Posterior vena cava (tissue), 2 donors: ENCODE measurements at regions not wholly inside any gene's neighbourhood (a gene's known extent, or its start where the extent isn't known, plus 50 kb on each side); places are given as distances from the start of the nearest gene placed in this dataset.
"Not testable (repeated sequence)": the region's sequence is repeated elsewhere in the genome, so short reads cannot be mapped to it uniquely, and the experiment has no call there.

Source experiments
- DNase-seq: peaks from one replicate; pipeline ENCODE4 v3.0.0-alpha.2; 2020; ENCODE audit warnings: low spot score
- intact Hi-C, 2 donors: fragments of 100-400 bp; cut with DNase I; formaldehyde crosslinking; loops; one replicate each; pipeline versions ENCODE4 v1.14.1 to v1.14.2; 2022 to 2023
- donor health status: DM: yes; HTN: yes; CAD: no.
- donor health status: DM: yes; HTN: yes; CAD: no.

- no peak for DNase-seq
- intact Hi-C loops: no loop called here
Observed at GRCh38 chr9:7433508-7434292, 365.9 kb downstream of the DMAC1 start.

DNA sequence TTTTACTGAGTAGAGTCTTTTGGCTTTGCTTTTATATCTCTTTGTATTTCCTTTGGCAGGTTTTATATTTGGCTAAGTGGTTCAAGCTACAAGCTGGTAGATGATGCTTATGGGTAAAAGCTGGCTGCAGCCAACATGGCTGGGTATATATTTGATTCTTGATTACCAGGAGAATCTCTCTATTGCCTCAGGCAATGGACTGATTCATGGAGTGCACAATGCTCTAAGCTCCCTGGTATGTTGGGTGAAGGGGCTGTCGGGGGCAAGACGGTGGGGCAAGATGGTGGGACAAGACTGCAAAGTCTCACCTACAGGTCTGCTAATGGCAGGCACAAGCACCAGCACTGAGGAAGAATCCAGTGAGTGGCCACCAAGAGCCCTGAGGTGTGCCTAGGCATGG is 366.6 kb downstream of the DMAC1 start:
- DNase-seq: no peak
- intact Hi-C loops: no loop called here

DNA sequence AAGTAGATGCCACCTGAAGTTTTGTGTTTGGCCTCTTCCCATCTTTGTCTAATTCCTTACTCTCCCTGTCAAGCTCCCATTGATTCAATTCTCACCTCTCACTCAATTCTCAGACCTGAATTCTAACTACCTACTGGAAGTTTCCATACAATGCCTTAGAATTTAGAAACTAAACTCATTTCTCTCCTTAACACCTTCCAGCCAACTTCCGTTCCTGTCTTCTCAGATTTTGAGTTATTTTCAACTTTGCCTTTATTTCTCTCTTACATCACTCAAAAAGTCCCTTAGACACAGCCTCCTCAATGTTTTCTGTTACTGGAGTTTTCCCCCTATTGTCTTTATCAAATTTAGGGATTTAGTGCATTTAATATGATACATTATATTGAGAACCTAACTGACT is 382.2 kb downstream of the DMAC1 start:
- DNase-seq, intact Hi-C loops: not testable (repeated sequence)

GRCh38 chr9:7415836-7416235 is 383.7 kb downstream of the DMAC1 start:
- intact Hi-C loops: no loop called here
- DNase-seq: no peak

- no peak for DNase-seq
- intact Hi-C loops: no loop called here
Observed at GRCh38 chr9:7408845-7409244, 390.7 kb downstream of the DMAC1 start.

DNA sequence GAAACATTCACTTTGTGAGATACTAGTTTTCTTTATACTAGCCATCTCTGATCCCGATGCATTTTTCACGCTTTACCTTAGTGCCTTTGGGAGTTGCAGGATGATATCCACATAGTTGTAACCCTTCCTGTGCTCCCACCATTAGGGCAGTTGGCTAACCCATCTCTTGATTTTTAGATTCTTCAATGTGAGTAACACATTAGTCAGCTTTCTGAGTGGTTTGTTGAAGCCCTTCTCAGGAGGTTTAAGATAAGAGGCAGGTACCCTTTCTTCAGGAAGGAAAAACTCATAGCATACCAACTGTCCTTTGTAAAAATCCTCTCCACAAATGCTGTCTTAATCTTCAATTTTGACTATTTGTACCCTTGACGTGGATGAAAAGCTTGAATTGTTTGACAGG is 392.3 kb downstream of the DMAC1 start:
- DNase-seq: no peak
- intact Hi-C loops: no loop called here

GRCh38 chr9:7405924-7406604 is 393.5 kb downstream of the DMAC1 start:
- intact Hi-C loops: no loop called here
- no peak for DNase-seq

GRCh38 chr9:7403839-7404487 is 395.6 kb downstream of the DMAC1 start:
- intact Hi-C loops: no loop called here
- DNase-seq: no peak

GRCh38 chr9:7403028-7403389 is 396.6 kb downstream of the DMAC1 start:
- intact Hi-C loops: no loop called here
- DNase-seq: no peak

GRCh38 chr9:7402334-7403027 is 397.1 kb downstream of the DMAC1 start:
- intact Hi-C loops: no loop called here
- no peak for DNase-seq

DNA sequence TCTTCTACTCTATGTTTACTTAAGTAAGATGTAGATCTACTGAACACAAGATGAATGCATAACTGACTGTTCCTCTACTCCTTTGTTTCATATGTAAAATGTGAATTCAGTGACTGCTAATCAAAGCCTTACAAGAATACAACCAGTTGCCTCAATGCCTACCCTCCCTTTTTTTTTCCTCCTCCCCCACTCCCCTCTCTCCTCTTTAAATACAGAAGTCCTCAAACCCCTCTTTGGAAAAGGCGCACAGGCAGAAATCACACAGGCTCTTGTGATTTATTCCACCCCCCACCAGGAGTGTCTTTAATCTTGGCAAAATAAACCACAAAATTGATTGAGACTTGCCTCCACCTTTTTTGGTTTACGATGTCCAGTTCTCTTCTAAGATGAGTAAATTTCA is 398.5 kb downstream of the DMAC1 start:
- DNase-seq: no peak
- intact Hi-C loops: no loop called here

- no peak for DNase-seq
- intact Hi-C loops: no loop called here
Observed at GRCh38 chr9:7394002-7394774, 405.4 kb downstream of the DMAC1 start.

GRCh38 chr9:7392148-7392547 is 407.4 kb downstream of the DMAC1 start:
- DNase-seq: no peak
- intact Hi-C loops: no loop called here

GRCh38 chr9:7388755-7389154 is 410.8 kb downstream of the DMAC1 start:
- no peak for DNase-seq
- intact Hi-C loops: no loop called here

- no peak for DNase-seq
- intact Hi-C loops: no loop called here
Observed at GRCh38 chr9:7387840-7388239, 411.7 kb downstream of the DMAC1 start.

DNA sequence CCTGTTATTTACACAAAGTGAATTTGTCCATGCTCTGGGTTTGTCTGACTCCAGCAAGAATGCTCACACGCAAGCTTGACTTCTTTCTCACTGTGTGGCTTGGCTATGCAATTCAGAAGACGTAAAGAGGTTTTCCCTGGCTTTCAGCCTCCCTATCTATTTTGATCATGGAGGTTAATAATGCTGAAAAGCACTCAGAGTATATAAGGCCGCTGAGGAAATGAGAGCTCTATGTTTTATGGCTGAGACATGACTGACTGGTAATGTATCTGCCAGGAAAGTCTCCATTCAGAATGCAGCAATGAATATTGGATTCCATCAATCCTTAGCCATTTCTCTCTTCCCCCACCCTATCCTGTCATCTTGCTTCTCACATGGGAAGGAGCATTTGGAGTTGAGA is 417.3 kb downstream of the DMAC1 start:
- no peak for DNase-seq
- intact Hi-C loops: no loop called here

GRCh38 chr9:7377489-7377888 is 422.1 kb downstream of the DMAC1 start:
- intact Hi-C loops: no loop called here
- no peak for DNase-seq

DNA sequence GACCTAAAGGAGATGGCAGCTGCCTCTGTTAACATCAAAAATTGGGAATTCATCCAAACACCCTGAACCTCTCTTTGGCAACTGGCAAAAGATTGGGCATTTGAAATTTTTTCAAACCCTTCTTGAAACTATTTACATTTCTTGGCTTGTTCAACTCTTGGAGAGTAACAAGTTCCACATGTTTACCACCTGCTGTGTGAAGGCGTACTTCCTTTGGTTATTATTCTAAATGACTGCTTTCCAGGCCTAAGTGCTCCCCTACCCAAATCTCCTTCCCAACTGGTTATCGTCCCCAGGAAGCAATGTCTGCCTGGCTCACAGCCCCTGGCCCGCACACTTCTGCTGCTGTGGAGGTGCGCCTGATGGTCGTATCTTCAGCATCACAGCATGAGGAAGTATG is 422.7 kb downstream of the DMAC1 start:
- DNase-seq: no peak
- intact Hi-C loops: no loop called here

- DNase-seq: no peak
- intact Hi-C loops: no loop called here
Observed at GRCh38 chr9:7376213-7376612, 423.4 kb downstream of the DMAC1 start.
